ENCODE measurements at regions not wholly inside any gene's neighbourhood (a gene's known extent, or its start where the extent isn't known, plus 50 kb on each side); places are given as distances from the start of the nearest gene placed in this dataset.

- Histone ChIP-seq H3K27ac (ENCODE audit: low read length) (no peak overlapping the region), H3K4me3 (ENCODE audit: low read length) (no peak overlapping the region), H3K27me3 (ENCODE audit: insufficient read depth, low read length) (no peaks in the 10 kb centered on the region), H3K9me3 (ENCODE audit: insufficient read depth, low read depth, low read length) (0 out of 2 replicates have a peak, but pooled peaks cover 3% of the 10 kb centered on the region), H3K4me1 (ENCODE audit: insufficient read depth, low read length) (peaks cover 19% of the 10 kb centered on the region; the same call in 1 of the 2 replicates), H3K9ac (ENCODE audit: low read depth, low read length) (no peak overlapping the region), H3K36me3 (ENCODE audit: insufficient read depth, low read depth, low read length) (no peaks in the 10 kb centered on the region)
Observed at GRCh38 chr4:175418516-175418915, 393.5 kb downstream of the GPM6A start.

GRCh38 chr4:175419236-175419718 is 392.8 kb downstream of the GPM6A start:
- Histone ChIP-seq H3K27ac (ENCODE audit: low read length) (no peak overlapping the region), H3K4me1 (ENCODE audit: insufficient read depth, low read length) (peaks cover 15% of the 10 kb centered on the region), H3K36me3 (ENCODE audit: insufficient read depth, low read depth, low read length) (no peaks in the 10 kb centered on the region), H3K9ac (ENCODE audit: low read depth, low read length) (no peak overlapping the region), H3K9me3 (ENCODE audit: insufficient read depth, low read depth, low read length) (no peaks in the 10 kb centered on the region), H3K27me3 (ENCODE audit: insufficient read depth, low read length) (no peaks in the 10 kb centered on the region), H3K4me3 (ENCODE audit: low read length) (no peak overlapping the region)

- H3K4me1 ChIP-seq (ENCODE audit: insufficient read depth, low read length), result peaks cover 6% of the 10 kb centered on the region
Observed at GRCh38 chr4:175421506-175421905, 390.6 kb downstream of the GPM6A start.

GRCh38 chr4:175422331-175422730 is 389.7 kb downstream of the GPM6A start:
- Histone ChIP-seq H3K4me3 (ENCODE audit: low read length) (no peak overlapping the region), H3K4me1 (ENCODE audit: insufficient read depth, low read length) (peaks cover 6% of the 10 kb centered on the region), H3K27me3 (ENCODE audit: insufficient read depth, low read length) (no peaks in the 10 kb centered on the region), H3K9me3 (ENCODE audit: insufficient read depth, low read depth, low read length) (no peaks in the 10 kb centered on the region), H3K27ac (ENCODE audit: low read length) (no peak overlapping the region), H3K9ac (ENCODE audit: low read depth, low read length) (no peak overlapping the region), H3K36me3 (ENCODE audit: insufficient read depth, low read depth, low read length) (no peaks in the 10 kb centered on the region)

More at GRCh38 chr4:175421506-175421905, 390.6 kb downstream of the GPM6A start:
- H3K27ac ChIP-seq (ENCODE audit: low read length), result no peak overlapping the region
- H3K27me3 ChIP-seq (ENCODE audit: insufficient read depth, low read length), result no peaks in the 10 kb centered on the region
- H3K36me3 ChIP-seq (ENCODE audit: insufficient read depth, low read depth, low read length), result no peaks in the 10 kb centered on the region
- no peaks in the 10 kb centered on the region for H3K9me3 ChIP-seq (ENCODE audit: insufficient read depth, low read depth, low read length)
- H3K4me3 ChIP-seq (ENCODE audit: low read length), result no peak overlapping the region
- no peak overlapping the region for H3K9ac ChIP-seq (ENCODE audit: low read depth, low read length)

GRCh38 chr4:175424111-175424510 is 388.0 kb downstream of the GPM6A start:
- Histone ChIP-seq H3K9ac (ENCODE audit: low read depth, low read length) (no peak overlapping the region), H3K27ac (ENCODE audit: low read length) (no peak overlapping the region), H3K9me3 (ENCODE audit: insufficient read depth, low read depth, low read length) (no peaks in the 10 kb centered on the region), H3K27me3 (ENCODE audit: insufficient read depth, low read length) (no peaks in the 10 kb centered on the region), H3K36me3 (ENCODE audit: insufficient read depth, low read depth, low read length) (no peaks in the 10 kb centered on the region), H3K4me3 (ENCODE audit: low read length) (no peak overlapping the region), H3K4me1 (ENCODE audit: insufficient read depth, low read length) (peaks cover 9% of the 10 kb centered on the region)

GRCh38 chr4:175427751-175428150 is 384.3 kb downstream of the GPM6A start:
- Histone ChIP-seq H3K4me1 (ENCODE audit: insufficient read depth, low read length) (peaks cover 6% of the 10 kb centered on the region; the same call in 1 of the 2 replicates), H3K9ac (ENCODE audit: low read depth, low read length) (no peak overlapping the region), H3K9me3 (ENCODE audit: insufficient read depth, low read depth, low read length) (no peaks in the 10 kb centered on the region), H3K27me3 (ENCODE audit: insufficient read depth, low read length) (no peaks in the 10 kb centered on the region), H3K27ac (ENCODE audit: low read length) (no peak overlapping the region), H3K36me3 (ENCODE audit: insufficient read depth, low read depth, low read length) (no peaks in the 10 kb centered on the region), H3K4me3 (ENCODE audit: low read length) (no peak overlapping the region)

GRCh38 chr4:175431694-175432093 is 380.4 kb downstream of the GPM6A start:
- Histone ChIP-seq H3K9me3 (ENCODE audit: insufficient read depth, low read depth, low read length) (no peaks in the 10 kb centered on the region), H3K36me3 (ENCODE audit: insufficient read depth, low read depth, low read length) (no peaks in the 10 kb centered on the region), H3K4me3 (ENCODE audit: low read length) (no peak overlapping the region), H3K27ac (ENCODE audit: low read length) (no peak overlapping the region), H3K9ac (ENCODE audit: low read depth, low read length) (no peak overlapping the region), H3K4me1 (ENCODE audit: insufficient read depth, low read length) (peaks cover 4% of the 10 kb centered on the region; the same call in 1 of the 2 replicates), H3K27me3 (ENCODE audit: insufficient read depth, low read length) (no peaks in the 10 kb centered on the region)

- Histone ChIP-seq H3K9me3 (ENCODE audit: insufficient read depth, low read depth, low read length) (no peaks in the 10 kb centered on the region), H3K9ac (ENCODE audit: low read depth, low read length) (no peak overlapping the region), H3K27me3 (ENCODE audit: insufficient read depth, low read length) (no peaks in the 10 kb centered on the region), H3K36me3 (ENCODE audit: insufficient read depth, low read depth, low read length) (no peaks in the 10 kb centered on the region), H3K4me1 (ENCODE audit: insufficient read depth, low read length) (no peaks in the 10 kb centered on the region), H3K27ac (ENCODE audit: low read length) (no peak overlapping the region), H3K4me3 (ENCODE audit: low read length) (no peak overlapping the region)
Observed at GRCh38 chr4:175435381-175435783, 376.7 kb downstream of the GPM6A start.

GRCh38 chr4:175436196-175436595 is 375.9 kb downstream of the GPM6A start:
- Histone ChIP-seq H3K4me1 (ENCODE audit: insufficient read depth, low read length) (no peaks in the 10 kb centered on the region), H3K9ac (ENCODE audit: low read depth, low read length) (no peak overlapping the region), H3K27ac (ENCODE audit: low read length) (no peak overlapping the region), H3K27me3 (ENCODE audit: insufficient read depth, low read length) (no peaks in the 10 kb centered on the region), H3K9me3 (ENCODE audit: insufficient read depth, low read depth, low read length) (no peaks in the 10 kb centered on the region), H3K4me3 (ENCODE audit: low read length) (no peak overlapping the region), H3K36me3 (ENCODE audit: insufficient read depth, low read depth, low read length) (no peaks in the 10 kb centered on the region)

- H3K4me1 ChIP-seq (ENCODE audit: insufficient read depth, low read length), result no peaks in the 10 kb centered on the region
- H3K4me3 ChIP-seq (ENCODE audit: low read length), result no peak overlapping the region
- no peaks in the 10 kb centered on the region for H3K36me3 ChIP-seq (ENCODE audit: insufficient read depth, low read depth, low read length)
- H3K9me3 ChIP-seq (ENCODE audit: insufficient read depth, low read depth, low read length), result no peaks in the 10 kb centered on the region
- no peaks in the 10 kb centered on the region for H3K27me3 ChIP-seq (ENCODE audit: insufficient read depth, low read length)
- no peak overlapping the region for H3K9ac ChIP-seq (ENCODE audit: low read depth, low read length)
- H3K27ac ChIP-seq (ENCODE audit: low read length), result no peak overlapping the region
Observed at GRCh38 chr4:175440786-175441185, 371.3 kb downstream of the GPM6A start.

GRCh38 chr4:175441256-175441655 is 370.8 kb downstream of the GPM6A start:
- Histone ChIP-seq H3K4me1 (ENCODE audit: insufficient read depth, low read length) (no peaks in the 10 kb centered on the region), H3K4me3 (ENCODE audit: low read length) (no peak overlapping the region), H3K27ac (ENCODE audit: low read length) (no peak overlapping the region)

GRCh38 chr4:175443547-175443946 is 368.5 kb downstream of the GPM6A start:
- H3K9ac ChIP-seq (ENCODE audit: low read depth, low read length), result no peak overlapping the region
- H3K4me1 ChIP-seq (ENCODE audit: insufficient read depth, low read length), result no peaks in the 10 kb centered on the region
- H3K27ac ChIP-seq (ENCODE audit: low read length), result no peak overlapping the region
- no peaks in the 10 kb centered on the region for H3K27me3 ChIP-seq (ENCODE audit: insufficient read depth, low read length)
- H3K9me3 ChIP-seq (ENCODE audit: insufficient read depth, low read depth, low read length), result no peaks in the 10 kb centered on the region
- no peak overlapping the region for H3K4me3 ChIP-seq (ENCODE audit: low read length)
- H3K36me3 ChIP-seq (ENCODE audit: insufficient read depth, low read depth, low read length), result no peaks in the 10 kb centered on the region

More at GRCh38 chr4:175441256-175441655, 370.8 kb downstream of the GPM6A start:
- H3K27me3 ChIP-seq (ENCODE audit: insufficient read depth, low read length), result no peaks in the 10 kb centered on the region
- H3K9ac ChIP-seq (ENCODE audit: low read depth, low read length), result no peak overlapping the region
- H3K9me3 ChIP-seq (ENCODE audit: insufficient read depth, low read depth, low read length), result no peaks in the 10 kb centered on the region
- no peaks in the 10 kb centered on the region for H3K36me3 ChIP-seq (ENCODE audit: insufficient read depth, low read depth, low read length)

Measured in iPS-20b (cell line).